ENCODE measurements at regions not wholly inside any gene's neighbourhood (a gene's known extent, or its start where the extent isn't known, plus 50 kb on each side); places are given as distances from the start of the nearest gene placed in this dataset.

- no peak for DNase-seq (ENCODE audit: low spot score)
These were observed 143.3 kb downstream of the CYP26B1 start for GRCh38 chr2:72004201-72004915.

- no peak for DNase-seq (ENCODE audit: low spot score)
These were observed 143.9 kb downstream of the CYP26B1 start for GRCh38 chr2:72003796-72004195.

GRCh38 chr2:72003124-72003523, 144.5 kb downstream of the CYP26B1 start:
- no peak for DNase-seq (ENCODE audit: low spot score)

- DNase-seq (ENCODE audit: low spot score) = no peak
These were observed 145.5 kb downstream of the CYP26B1 start for GRCh38 chr2:72001937-72002690.

- DNase-seq (ENCODE audit: low spot score) = no peak
These were observed 147.6 kb downstream of the CYP26B1 start for GRCh38 chr2:72000110-72000509.

GRCh38 chr2:71999580-71999979, 148.1 kb downstream of the CYP26B1 start:
- no peak for DNase-seq (ENCODE audit: low spot score)

GRCh38 chr2:71997843-71998242, 149.8 kb downstream of the CYP26B1 start:
- no peak for DNase-seq (ENCODE audit: low spot score)

- DNase-seq (ENCODE audit: low spot score) = no peak
These were observed 152.5 kb downstream of the CYP26B1 start for GRCh38 chr2:71995067-71995665.

GRCh38 chr2:71992036-71992435, 155.6 kb downstream of the CYP26B1 start:
- DNase-seq (ENCODE audit: low spot score) = no peak

GRCh38 chr2:71991397-71991796, 156.3 kb downstream of the CYP26B1 start:
- no peak for DNase-seq (ENCODE audit: low spot score)

- no peak for DNase-seq (ENCODE audit: low spot score)
These were observed 156.8 kb downstream of the CYP26B1 start for GRCh38 chr2:71990826-71991225.

GRCh38 chr2:71990122-71990521, 157.5 kb downstream of the CYP26B1 start:
- DNase-seq (ENCODE audit: low spot score) = no peak

- DNase-seq (ENCODE audit: low spot score) = no peak
These were observed 158.0 kb downstream of the CYP26B1 start for GRCh38 chr2:71989671-71990070.

GRCh38 chr2:71988170-71988569, 159.5 kb downstream of the CYP26B1 start:
- no peak for DNase-seq (ENCODE audit: low spot score)

GRCh38 chr2:71976685-71977084, 171.0 kb downstream of the CYP26B1 start:
- DNase-seq (ENCODE audit: low spot score) = no peak

GRCh38 chr2:71974846-71975245, 172.8 kb downstream of the CYP26B1 start:
- DNase-seq (ENCODE audit: low spot score) = no peak

GRCh38 chr2:71971493-71971892, 176.2 kb downstream of the CYP26B1 start:
- DNase-seq (ENCODE audit: low spot score) = no peak

- DNase-seq (ENCODE audit: low spot score) = no peak
These were observed 182.1 kb downstream of the CYP26B1 start for GRCh38 chr2:71965530-71965929.

- DNase-seq (ENCODE audit: low spot score) = no peak
These were observed 184.6 kb downstream of the CYP26B1 start for GRCh38 chr2:71962911-71963694.

- no peak for DNase-seq (ENCODE audit: low spot score)
These were observed 185.3 kb downstream of the CYP26B1 start for GRCh38 chr2:71962350-71962749.

- no peak for DNase-seq (ENCODE audit: low spot score)
These were observed 186.2 kb downstream of the CYP26B1 start for GRCh38 chr2:71961289-71962027.

- DNase-seq (ENCODE audit: low spot score) = no peak
These were observed 188.2 kb downstream of the CYP26B1 start for GRCh38 chr2:71959494-71959893.

All from CD4-positive, alpha-beta T cell treated with Interleukin-15 for 4 hours (primary cell).